HG02943 (cell line): ENCODE measurements at regions not wholly inside any gene's neighbourhood (a gene's known extent, or its start where the extent isn't known, plus 50 kb on each side); places are given as distances from the start of the nearest gene placed in this dataset.

Experiments
- ATAC-seq: cut with Tn5 transposase; IDR thresholded peaks from one replicate; pipeline ENCODE4 v1.9.1; 2021; ENCODE audit warnings: mild to moderate bottlenecking, low read depth, moderate library complexity; ENCODE audit not compliant: unreplicated experiment

DNA sequence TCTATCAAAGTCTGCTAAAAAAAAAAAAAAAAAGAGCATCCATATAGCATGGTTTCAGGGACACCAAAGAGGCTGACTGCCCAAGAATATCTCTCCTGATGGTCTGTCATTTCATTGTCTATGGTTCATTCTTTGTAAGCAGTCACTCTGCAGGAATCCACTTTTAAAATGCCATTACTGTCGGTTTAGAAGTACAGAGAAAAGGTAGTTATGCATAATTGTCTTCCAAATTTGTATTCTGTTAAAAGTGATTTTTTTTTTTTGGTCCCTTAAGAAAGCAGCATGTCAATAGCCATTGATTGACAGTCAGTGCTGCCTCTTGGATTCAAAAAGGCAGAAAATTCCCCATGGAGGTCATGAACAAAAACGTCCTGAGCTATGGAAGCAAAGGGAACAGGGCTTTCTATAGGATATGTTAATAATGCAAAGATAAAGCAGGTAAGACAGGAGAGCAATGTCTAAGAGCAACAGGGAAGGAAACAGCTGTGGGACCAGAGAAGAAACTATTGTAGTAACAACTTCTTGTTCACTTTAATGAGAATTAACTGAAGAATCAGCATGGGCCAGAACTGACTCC lies 245.8 kb downstream of the TMX3 start:
- no peak for ATAC-seq

DNA sequence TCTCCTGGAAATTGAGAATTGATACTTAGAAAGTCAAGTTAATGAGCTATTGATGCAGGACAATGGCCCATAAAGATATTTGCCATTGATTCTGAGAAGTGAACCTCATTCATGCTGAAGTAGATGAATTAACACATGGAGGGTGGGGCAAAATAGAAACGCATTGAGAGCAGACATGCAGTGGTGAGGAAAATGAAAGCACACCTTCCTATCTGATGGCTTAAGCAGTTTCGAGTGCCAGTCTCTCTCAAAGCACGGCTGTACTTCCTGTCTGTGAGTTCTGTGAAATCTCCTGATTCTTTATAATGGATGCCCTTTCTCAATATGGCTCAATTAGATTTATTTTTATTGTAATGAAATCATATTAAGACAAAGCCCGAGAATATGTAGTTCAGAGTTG lies 247.0 kb downstream of the TMX3 start:
- no peak for ATAC-seq

DNA sequence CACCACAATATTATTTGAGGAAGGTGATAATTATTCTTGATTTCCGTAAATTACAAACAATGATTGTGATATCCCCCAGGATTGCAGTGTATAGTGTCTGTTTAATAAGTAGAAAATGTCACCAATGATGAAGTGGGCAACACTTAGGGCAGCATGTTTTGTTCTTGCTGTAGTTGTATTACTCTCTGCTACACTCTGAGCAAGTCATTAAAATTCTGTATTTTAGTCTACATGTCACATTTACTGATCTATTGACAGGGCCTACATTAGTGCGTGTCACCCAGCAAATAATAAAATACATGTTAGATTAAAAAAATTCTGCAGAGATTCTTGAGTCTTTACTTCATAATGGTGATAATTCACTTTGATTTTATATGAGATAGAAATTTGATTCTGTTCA lies 247.6 kb downstream of the TMX3 start:
- no peak for ATAC-seq

DNA sequence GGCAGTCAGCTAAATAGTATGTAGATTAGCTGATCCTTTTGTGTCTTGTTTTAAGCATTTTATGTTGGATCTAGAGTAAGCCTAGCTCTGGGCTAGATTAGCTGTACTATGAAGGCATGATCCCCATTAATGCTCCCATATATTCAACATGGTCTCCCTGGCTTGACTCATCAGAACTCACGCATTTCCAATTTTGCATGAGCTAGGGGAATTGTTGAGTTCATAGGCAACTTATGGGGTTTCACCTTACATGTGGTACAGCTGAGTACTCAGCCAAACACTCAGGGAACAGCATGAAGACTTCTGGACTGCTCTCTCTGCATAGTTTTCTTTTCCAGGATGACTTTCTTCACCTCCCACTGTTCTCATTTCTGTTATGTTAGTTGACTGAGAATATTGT lies 248.2 kb downstream of the TMX3 start:
- ATAC-seq, result no peak

DNA sequence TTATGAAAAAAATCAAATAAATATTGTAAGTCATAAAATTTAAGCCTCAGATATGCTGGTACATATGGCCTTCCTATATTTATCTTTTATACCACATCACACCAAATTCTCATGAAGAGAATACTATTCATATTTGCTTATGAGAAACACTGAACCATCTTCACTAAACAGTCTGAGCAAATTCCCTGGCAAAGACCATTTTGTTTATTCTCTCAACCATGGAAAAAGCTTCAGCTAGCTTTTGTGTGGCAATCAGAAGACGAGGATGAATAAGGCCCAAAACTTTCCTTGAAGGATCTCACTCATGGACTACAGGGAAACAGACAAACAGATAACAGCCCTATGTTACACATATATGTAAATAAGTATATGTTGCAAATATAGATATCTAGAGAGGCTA lies 252.1 kb downstream of the TMX3 start:
- ATAC-seq, result no peak

DNA sequence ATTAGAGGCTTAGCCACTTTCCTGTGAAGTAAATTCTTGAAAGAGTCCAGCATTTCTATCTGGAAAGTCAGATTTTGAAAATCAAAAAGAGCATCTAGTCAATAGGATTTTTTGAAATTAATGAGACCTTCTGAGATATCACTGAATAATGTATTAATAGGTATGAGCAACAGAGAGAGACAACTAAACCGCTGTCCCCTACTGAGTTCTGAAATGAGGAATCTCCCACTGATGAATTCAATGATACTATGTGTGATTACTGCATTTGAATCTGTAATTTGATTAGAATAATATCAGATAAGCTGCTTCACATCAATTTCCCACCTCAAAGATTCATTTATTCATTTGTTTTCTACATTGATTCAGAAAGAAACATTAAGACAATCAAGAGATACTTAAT lies 252.8 kb downstream of the TMX3 start:
- ATAC-seq, result no peak

DNA sequence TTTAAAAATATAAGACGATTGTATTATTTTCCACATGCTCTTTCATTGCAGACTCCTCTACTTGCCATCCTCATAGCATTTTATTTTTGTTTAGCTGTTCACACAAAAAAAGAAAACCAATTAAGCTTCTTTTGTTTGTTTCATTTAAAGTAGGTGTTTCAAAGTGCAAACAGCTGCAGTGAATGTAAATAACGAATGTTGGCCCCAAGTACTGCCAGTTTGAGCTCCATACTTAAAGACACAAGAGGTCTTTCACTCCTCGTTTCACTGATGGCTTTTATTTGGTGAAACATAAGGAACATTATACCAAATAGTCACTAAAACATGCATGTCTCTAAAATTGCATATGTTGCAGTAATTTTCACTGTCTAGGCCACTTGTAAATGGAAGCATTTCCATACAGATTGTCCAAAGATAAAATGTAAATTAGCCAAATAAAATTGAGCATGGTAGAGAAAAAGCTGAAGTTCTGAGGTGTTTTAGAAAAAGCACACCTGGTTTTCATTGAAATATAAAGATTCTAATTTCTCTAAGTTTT lies 253.4 kb downstream of the TMX3 start:
- no peak for ATAC-seq

DNA sequence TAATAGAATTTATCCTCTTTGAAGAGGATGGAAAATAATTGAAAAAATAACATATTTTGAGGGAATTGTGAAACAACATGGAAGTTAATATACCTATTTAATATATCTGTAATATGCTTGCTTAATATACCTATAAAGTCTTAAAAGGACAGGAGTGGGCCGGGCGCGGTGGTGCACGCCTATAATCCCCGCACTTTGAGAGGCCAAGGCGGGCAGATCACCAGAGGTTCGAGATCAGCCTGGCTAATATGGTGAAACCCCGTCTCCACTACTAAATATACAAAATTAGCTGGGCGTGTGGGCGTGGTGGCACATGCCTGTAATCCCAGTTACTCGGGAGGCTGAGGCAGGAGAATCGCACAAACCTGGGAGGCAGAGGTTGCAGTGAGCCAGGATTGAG lies 254.9 kb downstream of the TMX3 start:
- ATAC-seq, result no peak

DNA sequence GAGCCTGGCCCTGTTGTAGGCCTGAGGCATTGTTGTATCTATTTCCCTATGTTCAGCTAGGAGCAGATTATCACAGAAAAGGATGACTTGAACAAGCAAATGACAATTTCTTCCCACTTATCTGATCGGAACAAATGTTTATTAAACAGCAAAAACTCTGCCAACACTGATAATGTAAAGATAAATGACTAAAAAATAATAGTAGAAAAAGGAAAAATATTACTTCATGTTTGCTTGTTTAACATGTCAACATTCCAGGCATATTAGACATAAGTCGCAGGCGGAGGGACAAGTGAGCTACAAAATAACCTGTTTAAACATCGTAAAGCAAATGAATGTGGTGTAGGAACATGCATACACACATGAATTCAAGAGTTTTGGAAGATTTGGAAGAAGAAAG lies 257.9 kb downstream of the TMX3 start:
- ATAC-seq, result no peak

DNA sequence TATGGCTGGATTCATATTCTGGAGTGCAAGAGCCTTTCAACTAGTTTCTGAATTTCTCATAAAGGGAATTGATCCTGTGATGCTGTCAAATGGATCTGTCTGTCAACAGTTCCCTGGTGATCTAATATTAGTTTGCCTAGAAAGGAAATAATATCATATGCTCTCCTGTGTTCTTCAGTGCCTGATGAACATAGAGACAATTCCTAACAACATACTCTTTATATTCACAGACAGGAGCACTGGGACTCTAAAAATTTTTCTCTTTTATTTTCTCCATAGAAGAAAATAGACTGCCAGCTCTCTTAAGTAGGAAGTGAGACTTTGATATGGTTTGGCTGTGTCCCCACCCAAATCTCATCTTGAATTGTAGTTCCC lies 259.7 kb downstream of the TMX3 start:
- ATAC-seq, result no peak

DNA sequence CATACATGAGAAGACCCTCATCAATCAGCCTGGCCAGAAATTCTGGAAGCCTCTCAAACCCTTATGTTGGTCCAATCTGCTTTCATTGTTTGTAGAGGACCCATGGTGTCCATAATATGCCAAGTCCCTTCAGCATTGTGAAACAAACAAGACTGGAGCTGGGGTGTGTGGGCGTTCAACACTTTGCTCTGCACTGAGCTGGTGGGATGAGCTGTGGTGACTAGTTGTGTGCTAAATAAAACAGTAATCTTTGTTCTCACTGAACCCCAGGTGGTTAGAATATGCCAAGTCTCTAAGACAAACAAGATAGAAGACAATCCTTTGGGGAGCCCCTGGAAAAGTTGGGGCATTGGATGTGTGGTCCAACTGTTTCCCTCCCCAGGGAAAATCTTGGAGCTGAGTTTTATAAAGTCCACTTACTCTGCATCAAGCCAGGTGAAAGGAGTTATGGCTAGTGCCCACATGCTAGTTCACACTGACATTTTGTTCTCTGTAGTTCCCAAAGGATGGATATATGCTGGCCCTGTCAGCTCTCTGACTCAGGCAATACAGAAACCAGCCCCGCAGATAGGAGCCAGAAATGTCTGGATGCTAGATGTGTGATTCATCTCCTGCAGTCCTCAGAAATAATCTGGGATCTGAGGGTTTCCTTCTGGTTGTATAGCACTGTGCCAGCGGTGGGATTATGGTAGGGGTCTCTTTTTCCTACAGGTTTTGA lies 260.2 kb downstream of the TMX3 start:
- no peak for ATAC-seq

DNA sequence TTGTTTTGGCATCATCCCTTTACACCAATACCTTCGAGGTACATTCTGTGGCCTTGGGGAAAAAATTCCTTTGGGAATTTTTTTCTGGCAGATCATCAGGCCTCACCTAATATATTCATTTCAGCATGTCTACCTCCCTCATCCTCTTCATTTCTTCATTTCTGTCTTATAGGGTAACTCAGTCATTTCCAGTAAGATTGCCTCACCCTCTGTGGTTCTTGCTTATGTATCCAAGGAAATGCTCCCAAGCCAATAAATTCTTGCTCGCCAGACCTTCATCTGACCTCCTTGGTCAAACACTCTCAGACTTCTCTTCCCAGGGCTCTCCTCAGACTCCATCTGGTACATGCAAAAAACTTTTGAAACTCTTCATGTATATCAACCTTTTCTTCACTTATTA lies 265.6 kb downstream of the TMX3 start:
- no peak for ATAC-seq

DNA sequence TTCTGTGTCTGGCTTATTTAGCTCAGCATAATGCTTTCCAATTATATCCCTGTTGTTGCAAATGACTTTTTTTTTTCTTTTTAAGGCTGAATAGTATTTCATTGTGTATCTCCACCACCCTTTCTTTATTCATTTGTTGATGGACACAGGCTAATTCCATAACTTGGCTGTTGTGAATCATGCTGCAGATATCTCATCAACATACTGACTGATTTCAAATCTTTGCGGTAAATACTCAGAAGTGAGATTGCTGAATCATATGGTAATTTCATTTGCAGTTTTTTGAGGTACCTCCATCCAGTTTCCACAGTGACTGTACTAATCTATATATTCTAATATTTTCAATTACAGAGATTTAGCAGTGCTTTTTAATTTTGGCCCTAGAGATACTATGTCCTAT lies 266.2 kb downstream of the TMX3 start:
- no peak for ATAC-seq

DNA sequence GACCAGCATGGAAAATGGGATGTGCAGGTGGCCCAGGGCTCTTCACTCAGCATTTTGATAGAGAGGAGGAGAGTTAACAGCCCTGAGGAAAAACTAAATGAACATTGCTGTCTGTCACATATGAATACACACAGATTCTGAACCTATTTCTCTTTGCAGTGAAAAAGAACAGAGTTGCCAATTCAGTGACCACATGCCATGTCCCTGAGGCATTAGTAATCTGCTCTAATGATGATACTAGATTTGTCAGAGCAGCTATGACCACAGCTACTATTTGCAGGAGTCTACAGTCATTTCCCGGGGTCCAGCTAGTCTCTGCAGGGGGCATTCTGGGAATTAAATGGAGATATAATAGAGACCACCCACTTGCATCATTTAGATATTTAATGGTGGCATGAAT lies 267.6 kb downstream of the TMX3 start:
- ATAC-seq, result no peak

DNA sequence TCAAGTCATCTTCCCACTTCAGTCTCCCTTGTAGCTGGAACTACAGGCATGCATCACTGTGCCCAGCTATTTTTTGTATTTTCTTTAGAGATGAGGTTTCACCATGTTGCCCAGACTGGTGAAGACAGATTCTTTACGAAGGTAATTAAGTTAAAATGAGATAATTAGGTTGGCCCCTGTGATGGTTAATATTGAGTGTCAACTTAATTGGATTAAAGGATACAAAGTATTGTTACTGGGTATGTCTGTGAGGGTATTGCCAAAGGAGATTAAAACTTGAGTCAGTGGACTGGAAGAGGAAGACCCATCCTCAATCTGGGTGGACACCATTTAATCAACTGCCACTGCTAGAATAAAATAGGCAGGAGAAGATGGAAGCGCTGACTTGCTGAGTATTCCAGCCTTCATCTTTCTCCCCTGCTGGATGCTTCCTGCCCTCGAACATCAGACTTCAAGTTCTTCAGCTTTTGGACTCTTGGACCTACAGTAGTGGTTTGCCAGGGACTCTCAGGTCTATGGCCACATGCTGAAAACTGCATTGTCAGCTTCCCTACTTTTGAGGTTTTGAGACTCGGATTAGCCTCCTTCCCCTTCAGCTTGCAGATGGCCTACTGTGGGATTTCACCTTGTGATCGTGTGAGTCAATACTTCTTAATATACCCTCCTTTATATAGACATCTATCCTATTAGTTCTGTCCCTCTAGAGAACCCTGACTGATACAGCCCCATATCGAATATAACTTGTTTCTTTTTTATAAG lies 269.1 kb downstream of the TMX3 start:
- ATAC-seq, result no peak

DNA sequence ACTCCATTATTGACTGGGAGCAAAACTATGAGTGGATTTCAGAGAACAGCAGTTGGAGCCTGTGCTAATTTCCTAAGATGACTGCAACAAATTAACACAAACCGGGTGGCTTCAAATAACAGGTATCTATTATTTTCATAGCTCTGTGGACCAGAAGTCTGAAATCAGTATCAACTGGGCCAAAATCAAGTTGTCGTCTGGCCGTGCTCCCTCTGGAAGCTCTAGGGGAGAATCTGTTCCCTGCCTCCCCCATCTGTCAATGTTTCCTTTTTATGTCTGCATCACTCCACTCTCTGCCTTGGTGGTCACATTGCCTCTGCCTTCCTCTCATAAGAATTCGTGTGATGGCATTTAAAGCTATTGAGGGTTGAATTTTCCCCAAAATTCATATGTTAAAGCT lies 269.8 kb downstream of the TMX3 start:
- no peak for ATAC-seq

DNA sequence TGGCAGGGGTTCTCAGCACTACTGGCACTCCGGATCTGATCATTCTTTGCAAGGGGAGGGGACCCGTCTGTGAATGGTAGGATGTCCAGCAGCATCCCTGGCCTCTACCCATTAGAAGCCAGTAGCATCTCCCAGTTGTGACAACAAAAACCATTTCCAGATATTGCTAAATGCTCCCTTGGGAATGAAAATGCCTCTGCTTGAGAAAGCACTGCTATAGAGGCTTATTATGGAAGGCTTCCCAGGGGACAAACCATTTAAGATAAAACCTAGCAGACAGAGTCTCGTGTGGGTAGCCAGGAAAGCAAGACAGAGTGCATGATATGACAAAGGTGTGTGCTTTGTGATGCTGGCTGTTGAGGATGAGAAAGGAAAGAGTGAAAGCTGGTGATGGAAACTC lies 273.7 kb downstream of the TMX3 start:
- no peak for ATAC-seq

DNA sequence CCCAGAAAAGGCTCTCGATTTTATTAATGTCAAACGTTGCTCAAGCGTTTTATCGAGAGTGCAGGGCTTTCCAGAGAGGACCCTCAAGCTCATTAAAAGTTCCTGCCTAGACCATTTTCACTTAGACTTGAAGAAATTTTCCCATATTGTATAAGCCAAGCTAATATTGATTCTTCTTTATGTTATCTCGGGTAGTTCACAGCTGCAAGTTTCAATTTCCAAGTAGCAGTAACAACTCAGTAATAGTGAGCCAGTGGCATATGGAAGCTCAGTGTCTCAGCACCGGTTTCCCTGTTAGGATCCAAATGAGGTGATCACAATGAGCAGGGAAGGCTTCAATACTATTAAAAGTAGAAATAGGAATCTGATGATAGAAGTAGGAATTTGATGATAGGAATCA lies 274.5 kb downstream of the TMX3 start:
- ATAC-seq, result no peak

DNA sequence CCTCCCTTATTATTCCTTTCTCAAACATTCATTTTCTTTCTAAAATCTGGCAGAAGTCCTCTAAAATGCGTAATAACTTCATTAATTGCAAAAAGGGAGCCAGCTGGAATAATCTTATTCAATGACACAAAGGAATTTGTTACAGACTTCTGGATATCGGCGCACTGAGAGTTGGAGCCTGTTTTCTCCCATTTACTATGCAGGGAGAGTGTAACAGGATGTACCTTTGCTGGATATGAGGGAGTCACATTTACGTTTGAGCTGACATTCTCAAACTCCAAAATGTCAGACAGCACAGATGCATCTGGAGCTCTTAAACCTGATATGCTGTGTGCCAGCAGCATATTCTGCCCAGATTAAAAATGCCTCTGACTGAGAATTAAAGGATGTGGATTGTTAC lies 275.3 kb downstream of the TMX3 start:
- ATAC-seq, result no peak

DNA sequence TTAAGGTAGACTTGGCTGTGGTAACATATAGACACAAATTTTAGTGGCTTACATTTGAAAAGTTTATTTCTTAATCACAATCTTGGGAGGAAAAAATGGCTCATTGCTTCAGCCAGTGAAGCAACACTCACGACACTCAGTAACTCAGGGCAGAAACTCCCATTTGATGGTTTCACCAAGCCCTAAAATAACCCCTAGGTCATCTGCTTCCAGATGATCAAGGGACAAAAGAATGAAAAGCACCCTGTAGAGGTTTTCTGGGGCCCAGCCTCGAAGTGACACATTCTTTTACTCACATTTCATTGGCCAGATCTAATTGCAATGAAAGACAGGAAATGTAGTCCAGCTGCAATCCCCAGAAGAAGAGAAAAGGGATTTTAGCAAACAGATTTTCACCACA lies 275.9 kb downstream of the TMX3 start:
- ATAC-seq, result no peak

DNA sequence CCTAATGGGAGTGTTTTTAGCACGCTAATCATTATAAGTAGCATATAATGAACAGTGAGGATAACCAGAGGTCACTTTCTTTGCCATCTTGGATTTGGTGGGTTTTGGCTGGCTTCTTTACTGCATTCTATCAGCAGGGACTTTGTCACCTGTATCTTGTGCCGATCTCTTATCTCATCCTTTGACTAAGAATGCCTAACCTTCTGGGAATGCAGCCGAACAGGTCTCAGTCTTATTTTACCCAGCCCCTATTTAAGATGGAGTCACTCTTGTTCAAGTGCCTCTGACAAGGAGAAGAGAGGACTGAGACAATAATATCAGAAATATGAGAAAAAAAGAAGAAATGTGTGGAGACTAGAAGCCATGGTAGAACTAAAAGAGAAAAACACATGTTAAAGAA lies 276.4 kb downstream of the TMX3 start:
- ATAC-seq, result no peak

DNA sequence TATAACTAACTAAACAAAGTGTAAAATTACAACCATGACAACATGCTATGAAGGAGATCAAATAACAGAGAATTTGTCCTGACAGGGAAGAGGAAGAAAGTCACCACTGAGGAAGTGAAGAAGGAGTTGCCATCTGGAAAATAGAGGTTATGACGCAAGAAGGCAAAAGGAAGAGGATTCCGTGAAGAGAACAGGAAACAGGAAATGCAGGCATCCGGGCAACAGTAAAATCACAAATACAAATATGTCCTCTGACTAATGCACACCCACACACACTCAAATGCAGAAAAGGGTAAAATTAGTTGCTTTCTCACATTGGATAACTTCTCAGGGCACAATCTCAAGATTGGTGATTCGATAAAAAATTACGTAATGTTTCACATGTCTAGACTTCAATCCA lies 278.4 kb downstream of the TMX3 start:
- ATAC-seq, result no peak
